ENCODE measurements at regions not wholly inside any gene's neighbourhood (a gene's known extent, or its start where the extent isn't known, plus 50 kb on each side); places are given as distances from the start of the nearest gene placed in this dataset.

- DNase-seq (ENCODE audit: low spot score): no peak
- TF ChIP-seq, protein P1, sequence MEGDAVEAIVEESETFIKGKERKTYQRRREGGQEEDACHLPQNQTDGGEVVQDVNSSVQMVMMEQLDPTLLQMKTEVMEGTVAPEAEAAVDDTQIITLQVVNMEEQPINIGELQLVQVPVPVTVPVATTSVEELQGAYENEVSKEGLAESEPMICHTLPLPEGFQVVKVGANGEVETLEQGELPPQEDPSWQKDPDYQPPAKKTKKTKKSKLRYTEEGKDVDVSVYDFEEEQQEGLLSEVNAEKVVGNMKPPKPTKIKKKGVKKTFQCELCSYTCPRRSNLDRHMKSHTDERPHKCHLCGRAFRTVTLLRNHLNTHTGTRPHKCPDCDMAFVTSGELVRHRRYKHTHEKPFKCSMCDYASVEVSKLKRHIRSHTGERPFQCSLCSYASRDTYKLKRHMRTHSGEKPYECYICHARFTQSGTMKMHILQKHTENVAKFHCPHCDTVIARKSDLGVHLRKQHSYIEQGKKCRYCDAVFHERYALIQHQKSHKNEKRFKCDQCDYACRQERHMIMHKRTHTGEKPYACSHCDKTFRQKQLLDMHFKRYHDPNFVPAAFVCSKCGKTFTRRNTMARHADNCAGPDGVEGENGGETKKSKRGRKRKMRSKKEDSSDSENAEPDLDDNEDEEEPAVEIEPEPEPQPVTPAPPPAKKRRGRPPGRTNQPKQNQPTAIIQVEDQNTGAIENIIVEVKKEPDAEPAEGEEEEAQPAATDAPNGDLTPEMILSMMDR (IDR thresholded peaks at IDR 0.05; ENCODE audit: extremely low read depth, missing control alignments): no peak
These were observed 148.3 kb upstream of the GHR start for GRCh38 chr5:42274913-42275312.

DNA sequence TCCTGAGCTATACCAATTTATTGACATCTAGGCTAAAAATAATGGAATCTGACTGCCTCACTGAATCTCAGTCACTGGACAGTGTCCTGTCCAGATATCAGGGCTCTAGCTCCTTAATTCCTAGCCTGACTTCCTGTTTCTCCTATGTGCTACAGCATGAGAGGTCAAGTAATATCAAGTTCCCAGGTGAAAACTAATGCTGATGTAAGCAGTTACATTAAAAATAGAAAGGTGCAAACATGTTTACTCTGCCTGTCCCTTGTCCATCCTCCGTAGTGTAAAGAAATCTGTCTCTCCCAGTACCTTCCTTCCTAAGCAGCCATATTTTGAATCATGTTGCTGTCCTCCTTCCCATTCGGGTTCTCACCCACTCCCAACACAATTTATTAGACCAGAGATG is 145.9 kb upstream of the GHR start:
- no peak for DNase-seq (ENCODE audit: low spot score)
- TF ChIP-seq, protein P1 (IDR thresholded peaks at IDR 0.05; ENCODE audit: extremely low read depth, missing control alignments): no peak

DNA sequence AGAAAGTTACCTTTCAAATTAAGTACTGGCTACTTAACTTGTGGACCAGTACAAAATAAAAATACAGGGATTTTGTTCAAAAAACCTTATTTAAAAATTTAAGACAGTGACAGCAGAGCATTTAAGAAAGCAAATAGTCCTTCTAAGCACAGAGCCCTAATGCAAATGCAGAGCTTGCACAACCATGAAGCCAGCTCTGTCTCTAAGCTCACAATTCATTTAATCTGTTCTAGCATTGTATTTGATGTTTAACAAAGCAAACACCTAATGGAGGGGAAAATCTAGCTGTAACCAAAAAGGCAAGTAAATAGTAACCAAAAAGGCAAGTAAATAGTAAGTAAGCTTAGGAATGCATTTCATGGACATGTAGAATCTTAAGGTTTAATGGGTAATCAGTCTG is 138.7 kb upstream of the GHR start:
- DNase-seq (ENCODE audit: low spot score): no peak
- TF ChIP-seq, protein P1 (IDR thresholded peaks at IDR 0.05; ENCODE audit: extremely low read depth, missing control alignments): no peak

DNA sequence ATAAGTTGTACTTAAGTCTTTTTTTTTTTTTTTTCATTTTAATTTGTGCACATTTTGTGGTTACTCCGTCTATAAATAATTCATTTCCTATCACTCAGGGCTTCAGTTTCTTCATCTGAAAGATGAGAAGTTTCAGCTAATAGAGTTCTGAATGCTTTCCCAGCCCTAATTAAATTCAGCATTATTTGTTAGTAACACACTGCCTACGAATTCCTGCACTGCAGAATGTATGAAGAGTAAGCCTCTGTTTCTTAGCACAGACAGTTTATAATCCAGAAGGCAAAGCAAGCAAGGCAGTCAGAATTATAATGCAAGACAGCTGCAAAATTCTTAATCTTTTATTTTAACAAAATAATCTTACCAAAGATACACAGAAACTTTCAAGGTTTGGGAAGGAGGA is 138.0 kb upstream of the GHR start:
- no peak for DNase-seq (ENCODE audit: low spot score)
- TF ChIP-seq, protein P1 (IDR thresholded peaks at IDR 0.05; ENCODE audit: extremely low read depth, missing control alignments): no peak

GRCh38 chr5:42300496-42300895 is 122.7 kb upstream of the GHR start:
- TF ChIP-seq, protein P1 (IDR thresholded peaks at IDR 0.05; ENCODE audit: extremely low read depth, missing control alignments): no peak
- DNase-seq (ENCODE audit: low spot score): no peak

DNA sequence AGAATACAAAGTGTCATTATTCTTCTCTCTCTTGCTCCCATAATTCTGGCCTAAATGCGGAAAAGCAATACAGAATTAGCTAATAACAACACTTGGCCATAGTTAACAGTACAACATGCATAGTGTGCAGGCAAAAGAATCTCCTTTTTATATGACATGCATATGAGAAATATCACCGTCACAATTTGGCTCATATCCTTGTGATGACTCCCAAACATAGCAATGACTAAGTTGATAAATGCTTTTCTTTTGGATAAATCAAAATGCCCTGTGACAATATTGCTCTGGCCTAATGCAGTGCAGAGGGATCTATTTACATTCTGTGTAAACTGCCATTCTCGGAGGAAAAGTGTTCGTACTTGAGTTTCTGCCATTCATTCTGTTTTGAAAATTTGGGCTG is 121.9 kb upstream of the GHR start:
- no peak for DNase-seq (ENCODE audit: low spot score)
- TF ChIP-seq, protein P1 (IDR thresholded peaks at IDR 0.05; ENCODE audit: extremely low read depth, missing control alignments): no peak

DNA sequence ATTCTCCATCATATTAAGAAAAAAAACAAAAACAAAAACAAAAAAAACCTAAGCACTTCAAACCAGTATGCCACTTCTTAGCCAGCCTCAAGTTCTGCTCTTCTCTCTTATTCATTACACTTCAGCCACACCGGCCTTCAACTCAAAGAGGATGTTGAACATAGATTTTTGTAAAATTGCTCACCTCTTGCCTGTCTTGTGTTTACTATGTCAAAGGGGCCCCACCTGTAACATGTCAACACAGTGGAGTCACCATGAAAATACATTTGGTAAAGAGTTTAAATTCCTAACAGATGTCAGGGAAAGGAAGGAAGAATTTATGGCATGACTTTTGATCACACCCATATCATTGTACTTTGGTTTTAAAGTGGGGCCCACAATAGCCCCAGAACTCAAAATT is 121.1 kb upstream of the GHR start:
- TF ChIP-seq, protein P1 (IDR thresholded peaks at IDR 0.05; ENCODE audit: extremely low read depth, missing control alignments): no peak
- no peak for DNase-seq (ENCODE audit: low spot score)
